Stimulated activated CD8-positive, alpha-beta memory T cell treated with anti-CD3 and anti-CD28 coated beads, Interleukin-7, amount 100 ng/mL, for 24 hours (primary cell): ENCODE measurements at regions not wholly inside any gene's neighbourhood (a gene's known extent, or its start where the extent isn't known, plus 50 kb on each side); places are given as distances from the start of the nearest gene placed in this dataset.

ENCODE experiments used
- DNase-seq: peaks from one replicate; pipeline ENCODE4 v3.0.0-alpha.2; 2020; ENCODE audit warnings: low read depth

DNA sequence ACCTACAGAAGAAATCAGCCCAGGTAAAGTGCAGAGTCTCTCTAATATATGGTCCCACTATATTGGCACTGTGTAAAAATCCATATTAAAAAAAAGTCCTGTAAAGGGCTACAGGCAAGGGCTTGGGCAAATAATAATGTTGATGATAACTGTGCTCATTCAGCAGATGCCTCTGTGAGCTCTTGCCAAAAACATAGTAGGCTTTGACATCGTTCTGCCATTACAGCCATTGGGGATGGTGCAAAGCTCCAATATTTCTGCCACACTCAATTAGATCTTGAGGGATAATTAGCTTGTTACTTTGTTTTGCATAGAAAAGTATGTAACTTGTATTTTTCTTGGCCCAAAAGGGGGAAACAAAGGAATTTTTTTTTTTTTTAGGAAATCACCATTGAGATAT lies 645.5 kb upstream of the FAM241A start:
- no peak for DNase-seq

DNA sequence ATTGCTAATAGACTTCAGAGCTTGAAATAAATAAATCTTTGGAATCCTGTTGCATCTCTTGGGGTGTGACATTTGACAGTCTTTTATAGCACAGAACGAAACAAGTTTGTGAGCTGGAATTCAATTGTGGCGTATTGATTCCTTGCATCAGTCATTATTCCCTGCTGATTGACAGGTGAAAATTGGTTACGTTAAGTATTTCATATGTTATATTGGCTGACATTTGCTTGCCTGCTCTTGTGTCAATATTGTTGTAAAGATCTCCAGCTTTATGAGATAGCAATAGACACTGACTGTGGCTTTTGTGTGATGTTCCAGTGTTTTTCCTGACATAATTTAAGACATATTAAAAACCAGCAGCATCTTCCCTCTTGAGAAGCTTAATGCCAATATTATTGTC lies 644.4 kb upstream of the FAM241A start:
- DNase-seq: no peak

DNA sequence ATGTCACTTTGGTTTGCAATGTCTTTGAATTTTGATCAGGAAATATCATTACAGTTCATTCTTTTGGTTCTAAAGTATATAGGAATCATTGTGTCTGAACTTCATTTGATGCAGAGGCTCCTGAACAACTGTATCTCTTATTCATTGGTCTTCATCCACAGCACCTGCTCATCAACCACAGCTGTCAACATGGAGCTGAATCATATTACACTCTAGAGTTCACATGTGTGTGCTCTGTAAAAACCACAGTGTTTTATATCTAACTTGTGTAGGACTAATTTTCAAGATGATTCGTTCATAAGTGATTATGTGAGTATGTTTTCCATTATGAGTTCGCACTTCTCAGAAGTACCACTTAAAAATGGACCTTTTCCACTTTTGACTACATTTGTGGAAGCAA lies 643.3 kb upstream of the FAM241A start:
- DNase-seq: no peak

DNA sequence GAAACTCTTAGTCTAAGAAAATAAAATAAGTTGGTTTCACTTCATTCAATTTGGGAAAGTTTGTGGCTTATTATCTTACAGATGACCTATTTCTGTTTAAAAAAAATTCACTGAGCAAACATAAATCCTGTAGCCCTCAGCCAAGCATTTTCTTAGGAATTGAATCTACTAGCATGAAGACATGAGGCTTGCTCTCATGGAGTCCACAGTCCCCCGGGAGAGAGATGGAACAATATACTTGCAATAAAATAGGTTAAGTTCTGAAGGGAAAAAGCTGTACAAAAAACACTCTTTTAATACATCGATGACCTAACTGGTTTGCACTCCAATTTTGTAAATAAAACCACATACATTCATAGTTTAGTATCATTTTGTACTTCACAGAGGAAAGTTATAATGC lies 642.6 kb upstream of the FAM241A start:
- DNase-seq: no peak

DNA sequence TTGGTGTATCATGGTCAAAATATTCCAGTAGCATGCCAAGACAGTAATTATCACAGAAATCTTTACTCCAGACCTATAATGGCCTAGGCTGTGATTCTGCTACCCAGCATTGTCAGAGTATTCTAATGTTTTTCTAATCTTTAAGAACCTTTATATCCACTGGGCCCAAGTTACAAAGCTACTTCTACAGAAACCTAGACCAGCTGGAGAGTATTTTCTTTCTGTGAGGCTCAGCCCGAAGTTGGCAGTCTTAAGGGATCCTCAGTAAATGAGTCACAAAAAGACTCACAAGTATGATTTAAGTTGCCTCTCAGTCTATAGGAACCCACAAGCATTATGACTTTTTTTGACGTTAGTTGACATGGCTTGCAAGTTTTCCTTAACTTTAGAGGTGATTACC lies 638.5 kb upstream of the FAM241A start:
- no peak for DNase-seq

DNA sequence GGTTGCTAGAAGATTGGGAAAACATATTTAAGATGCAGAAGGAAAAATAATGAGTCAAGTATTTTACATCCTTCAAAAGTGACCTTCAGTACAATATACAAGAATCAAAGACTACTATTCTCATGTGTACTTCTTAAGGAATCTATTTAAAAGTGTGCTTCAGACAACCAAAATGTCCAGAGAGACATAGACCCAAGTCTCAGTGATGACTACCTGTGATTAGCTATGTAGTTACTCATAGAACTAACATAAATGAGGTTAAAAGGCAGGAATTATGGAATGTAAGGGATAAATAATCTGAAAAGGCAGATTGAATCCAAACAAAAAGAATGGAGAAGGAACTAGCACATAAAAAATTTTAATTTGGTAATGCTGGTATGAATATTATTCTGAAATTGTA lies 634.7 kb upstream of the FAM241A start:
- no peak for DNase-seq

DNA sequence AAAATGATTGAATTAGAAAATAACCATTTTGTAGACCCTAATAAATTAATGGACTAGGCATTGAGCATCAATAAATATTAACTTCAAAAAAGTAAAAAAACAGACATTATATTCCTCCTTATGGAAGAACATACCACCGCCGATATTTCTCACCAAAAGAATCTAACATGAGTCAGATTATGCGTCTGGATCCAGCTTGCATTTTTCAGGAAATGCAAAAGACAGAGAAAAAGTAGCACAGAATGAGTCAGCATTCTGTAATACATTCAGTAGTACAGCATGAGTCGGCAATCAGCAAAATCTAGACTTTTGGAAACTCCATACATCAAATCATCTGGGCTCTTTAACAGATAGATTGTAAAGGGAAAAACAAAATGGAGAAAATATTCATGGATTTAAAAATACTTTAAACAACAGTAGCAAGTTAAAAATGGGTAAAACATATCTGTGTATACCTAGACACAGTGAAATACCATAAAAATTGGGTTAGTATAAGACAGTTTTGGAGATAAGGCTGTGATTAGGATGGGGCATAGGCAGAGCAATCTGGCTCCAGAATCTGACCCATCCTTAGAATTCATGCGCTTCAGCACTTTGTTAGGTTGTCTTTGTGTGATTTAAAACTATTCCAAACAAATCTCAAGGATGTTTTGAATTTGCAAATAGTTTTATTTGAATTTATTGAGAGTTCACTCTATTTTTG lies 633.0 kb upstream of the FAM241A start:
- no peak for DNase-seq

DNA sequence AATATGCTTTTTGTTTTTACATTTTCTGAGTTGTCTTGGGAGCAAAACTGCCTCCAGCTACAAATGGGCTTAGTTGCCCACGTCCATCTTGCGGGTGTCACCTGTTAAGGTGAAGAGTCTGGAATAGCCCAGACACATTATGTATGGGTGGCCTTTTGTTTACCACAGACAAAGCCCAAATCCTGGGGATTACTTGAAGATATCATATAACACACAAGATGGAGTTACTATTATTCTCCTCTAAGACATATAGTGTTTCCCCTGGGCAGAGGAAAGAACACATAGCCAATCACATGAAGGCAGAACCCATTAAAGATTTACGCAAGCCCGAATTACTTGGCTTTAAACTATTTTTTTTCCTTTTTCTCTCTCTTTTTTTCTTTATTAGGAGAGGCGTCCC lies 625.6 kb upstream of the FAM241A start:
- DNase-seq: no peak

DNA sequence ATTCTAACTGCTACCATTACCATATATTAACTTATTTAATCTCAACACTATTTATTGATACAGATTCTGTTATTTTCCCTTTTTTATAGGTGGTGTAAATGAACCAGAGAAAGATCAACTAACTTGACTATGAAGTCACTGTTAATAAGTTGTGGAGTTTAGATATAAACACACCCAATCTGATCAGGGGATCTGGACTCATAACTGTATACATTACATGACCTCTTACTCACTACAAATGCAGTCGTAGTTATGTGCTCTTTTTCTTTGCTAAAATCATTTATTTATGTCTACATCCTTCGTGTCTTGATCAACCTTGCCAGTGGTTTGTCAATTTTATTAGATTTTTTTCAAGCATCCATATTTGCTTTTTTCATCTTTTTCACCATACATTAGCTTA lies 614.8 kb upstream of the FAM241A start:
- DNase-seq: no peak

DNA sequence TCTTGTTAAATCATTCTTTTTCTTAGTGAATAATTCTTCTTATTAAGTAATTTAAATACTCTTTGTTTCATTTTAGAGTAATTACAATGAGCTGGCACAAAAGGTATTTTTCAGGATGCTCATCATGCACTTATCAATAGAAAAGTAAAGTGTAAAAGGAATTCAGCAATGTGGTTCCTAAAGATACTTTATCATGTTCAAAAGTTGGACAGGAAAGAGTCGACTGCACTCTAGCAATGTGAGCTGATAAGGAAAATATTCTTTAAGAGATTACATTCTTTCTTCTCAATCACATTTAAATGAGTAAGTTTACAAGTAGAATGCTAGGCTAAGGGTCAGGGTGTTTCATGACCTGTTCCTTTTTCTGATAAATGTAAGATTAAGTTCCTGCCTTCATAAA lies 609.5 kb upstream of the FAM241A start:
- DNase-seq: no peak

DNA sequence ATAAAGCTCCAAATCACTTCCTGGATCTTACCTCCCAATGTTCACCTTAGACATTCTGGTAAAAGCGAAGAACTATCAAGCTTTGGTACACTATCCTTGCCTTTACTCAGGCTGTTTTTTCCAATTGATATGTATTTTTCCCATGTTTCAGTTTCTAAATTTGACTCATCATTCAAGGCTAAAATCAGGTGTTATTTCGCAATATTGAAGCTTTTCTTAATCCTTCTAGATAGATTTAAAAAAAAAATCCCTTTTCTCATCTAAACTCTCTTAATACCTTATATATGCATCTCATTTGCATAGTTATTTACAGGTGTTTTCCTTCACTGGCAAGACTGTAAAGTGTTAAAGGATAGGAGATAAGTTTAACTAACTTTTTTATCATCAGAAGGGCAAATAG lies 608.1 kb upstream of the FAM241A start:
- no peak for DNase-seq

DNA sequence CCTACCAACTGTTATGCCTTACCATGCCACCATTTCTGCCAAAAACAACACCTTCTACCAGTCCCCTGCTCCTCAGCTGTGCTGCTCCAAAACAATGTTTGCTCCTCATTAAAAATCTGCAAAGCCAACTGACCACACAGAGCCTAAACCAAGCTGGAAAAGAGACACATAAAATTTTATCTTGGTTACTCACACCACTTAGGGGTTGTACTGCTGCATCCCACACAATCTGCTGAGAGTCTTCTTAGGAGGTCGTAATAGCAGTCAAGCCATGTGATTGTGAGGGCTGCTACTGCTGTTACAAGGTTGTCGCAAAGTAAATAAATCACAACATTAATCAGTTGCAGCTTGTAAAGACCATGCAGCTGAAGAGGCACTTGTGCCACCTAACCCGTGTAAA lies 607.4 kb upstream of the FAM241A start:
- DNase-seq: no peak

DNA sequence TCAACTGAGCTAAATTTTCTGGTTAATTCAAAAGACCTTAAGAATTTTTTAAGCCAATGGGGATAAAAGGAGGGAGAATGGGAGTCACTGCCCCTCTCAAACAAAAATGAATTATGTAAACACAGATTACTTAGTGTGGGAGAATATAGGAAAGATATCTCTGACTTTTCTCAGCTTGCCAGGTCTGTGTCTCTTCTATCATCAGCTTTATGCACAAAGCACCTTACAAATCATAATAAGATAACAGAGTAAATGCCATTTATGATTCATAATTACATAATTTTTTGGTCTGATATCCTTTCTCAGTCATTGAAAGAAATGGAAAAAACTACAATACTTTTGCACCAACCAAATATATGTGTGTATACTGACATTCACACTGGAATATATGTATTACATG lies 604.6 kb upstream of the FAM241A start:
- DNase-seq: no peak

DNA sequence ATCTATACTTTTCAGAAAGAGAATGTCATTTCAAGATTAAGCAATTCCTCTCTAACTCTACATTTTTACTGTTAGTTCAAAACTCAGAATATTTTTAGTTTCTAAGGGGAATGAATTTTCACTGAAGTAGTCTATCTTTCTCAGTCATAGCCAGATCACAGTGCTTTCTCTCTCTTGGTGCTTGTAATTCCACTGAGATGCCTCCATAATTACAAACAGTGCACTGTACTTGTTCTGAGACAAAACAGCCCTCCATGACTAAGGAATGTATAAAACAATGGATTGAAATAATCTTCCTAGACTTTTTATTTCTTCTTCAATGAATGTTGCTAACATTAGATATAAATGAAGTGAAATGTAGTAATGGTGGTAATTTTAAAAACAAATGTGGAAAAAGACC lies 603.2 kb upstream of the FAM241A start:
- DNase-seq: no peak

DNA sequence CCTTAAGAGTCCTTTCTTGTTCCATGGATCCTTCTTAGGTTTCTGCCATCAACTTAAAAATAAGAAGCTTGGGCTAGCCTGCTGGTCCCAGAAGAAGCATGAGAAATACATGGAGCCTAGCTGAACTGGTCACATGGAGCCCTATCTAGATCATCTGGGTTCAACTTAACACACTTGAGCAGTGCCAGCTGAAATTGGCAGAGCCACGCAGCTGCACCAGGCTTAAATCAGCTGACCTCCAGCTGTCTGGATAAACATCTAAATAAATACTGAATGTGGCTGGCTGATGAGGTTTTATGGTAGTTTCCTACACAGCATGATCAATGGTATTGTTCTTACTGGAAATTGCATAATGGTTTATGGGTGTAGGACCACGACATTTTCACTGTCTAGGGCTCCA lies 598.4 kb upstream of the FAM241A start:
- DNase-seq: no peak

DNA sequence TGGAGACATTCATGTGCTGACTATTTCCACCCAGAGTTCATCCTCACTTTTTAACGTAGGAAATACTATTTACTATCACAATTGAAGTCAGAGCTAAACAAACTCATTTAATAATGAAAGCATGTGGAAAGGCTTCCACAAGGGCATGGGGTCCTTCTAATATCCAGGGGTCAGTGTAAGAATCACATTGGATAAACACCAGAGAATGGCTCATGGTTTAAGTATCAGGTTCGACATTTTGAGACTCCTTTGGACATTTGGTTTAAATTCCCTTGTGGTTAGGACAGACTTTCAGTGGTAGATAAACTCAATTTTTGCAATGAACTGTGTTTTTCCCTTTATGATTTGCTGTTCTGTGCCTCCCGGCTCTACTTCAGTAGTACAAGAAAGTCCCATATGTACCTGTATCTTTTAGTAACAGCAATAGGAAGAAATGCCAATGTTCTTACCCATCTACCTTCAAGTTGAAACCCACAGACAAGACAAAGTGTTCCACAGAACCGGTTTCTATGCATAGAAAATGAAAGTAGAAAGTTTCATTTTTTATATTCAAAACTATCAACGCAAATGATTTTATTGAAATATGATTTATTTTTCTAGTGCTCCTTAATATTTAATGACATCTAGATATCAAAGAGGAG lies 589.0 kb upstream of the FAM241A start:
- DNase-seq: no peak

DNA sequence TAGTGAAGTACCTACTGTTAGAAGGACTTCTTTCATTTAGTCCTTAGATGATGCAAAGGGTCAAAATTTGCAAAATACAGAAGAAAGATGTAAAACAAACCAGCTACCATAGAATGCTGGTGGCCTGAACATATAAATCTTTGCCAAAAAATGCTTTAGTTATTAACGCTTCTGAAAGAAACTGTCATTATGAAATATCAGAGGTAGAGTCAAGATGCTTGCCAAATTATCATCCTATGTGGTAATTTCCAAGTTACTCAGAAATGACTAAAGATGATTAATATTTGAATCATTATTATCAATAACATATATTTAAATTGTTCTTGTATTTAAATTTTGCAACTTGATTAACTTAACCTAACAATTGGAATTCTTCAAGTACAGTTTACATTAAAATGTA lies 588.4 kb upstream of the FAM241A start:
- no peak for DNase-seq

DNA sequence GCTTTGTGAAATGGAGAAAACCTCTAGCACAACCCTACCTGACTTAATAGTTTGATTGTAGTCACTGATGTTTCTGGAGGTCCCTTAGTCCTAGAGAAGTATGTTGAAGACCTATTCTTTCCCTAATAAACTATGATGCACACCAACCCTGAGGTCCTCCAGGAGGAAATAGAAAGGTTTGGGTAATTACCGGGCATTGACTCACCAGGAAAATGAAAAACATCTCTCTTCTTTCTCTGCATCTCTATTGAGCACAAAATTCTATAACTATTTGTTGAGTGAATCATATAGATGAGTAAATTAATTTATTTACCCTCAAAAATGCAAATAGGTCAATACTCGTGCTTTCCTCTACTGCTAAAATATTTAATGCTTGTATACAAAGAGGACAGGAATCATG lies 582.4 kb upstream of the FAM241A start:
- DNase-seq: no peak

DNA sequence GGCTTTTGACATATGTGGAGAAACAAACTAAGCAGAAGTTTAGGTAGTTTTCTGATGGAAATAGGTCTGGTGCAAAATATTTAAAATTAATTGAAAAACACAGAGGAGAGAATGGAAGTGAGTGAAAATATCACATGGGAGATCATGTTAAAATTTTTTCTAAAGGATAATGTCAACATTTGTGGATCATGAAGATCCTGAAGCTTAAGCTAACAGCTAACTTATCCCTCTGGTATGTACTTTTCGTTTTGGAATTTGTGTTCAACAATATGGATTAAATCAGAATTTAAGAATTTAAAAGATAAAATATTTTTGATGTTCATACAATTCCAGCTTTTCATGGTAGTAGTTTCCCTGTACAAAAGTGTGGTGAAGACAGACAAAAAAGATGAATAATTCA lies 572.8 kb upstream of the FAM241A start:
- DNase-seq: no peak

DNA sequence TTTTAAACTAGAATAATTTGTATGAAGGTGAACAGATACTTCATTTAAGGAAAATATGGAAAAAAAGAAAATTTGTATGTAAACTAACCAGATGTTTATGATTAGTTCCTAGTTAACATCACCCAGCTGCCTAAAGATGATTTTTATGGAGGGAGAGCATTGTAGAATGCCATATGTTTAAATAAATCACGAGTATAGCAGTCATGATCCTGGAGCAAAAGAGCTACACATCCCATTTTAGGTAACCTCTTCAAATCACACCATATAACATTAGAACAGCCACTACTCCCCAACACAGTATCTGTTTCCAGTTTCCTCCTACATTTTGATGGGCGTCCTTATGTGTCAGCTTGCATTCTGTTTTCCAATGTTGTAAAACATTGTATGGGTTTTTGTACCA lies 571.9 kb upstream of the FAM241A start:
- DNase-seq: no peak

DNA sequence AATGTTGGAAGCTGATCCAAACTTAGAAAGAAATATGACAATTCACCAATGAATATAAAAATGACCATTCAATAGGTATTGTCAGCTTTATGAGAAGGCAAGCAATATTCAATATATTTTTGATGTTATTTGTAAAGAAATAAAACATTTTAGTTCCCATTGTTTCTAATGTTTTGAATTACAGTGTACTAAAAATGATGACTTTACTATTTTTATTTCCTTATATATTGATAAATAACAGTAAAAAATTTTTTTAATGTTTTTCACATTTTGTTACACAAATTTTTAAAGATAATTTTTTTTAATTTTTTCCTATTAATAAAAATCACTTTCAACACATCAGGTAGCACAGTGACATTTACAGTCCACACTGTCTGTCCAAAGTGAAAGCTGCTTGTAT lies 565.5 kb upstream of the FAM241A start:
- no peak for DNase-seq

DNA sequence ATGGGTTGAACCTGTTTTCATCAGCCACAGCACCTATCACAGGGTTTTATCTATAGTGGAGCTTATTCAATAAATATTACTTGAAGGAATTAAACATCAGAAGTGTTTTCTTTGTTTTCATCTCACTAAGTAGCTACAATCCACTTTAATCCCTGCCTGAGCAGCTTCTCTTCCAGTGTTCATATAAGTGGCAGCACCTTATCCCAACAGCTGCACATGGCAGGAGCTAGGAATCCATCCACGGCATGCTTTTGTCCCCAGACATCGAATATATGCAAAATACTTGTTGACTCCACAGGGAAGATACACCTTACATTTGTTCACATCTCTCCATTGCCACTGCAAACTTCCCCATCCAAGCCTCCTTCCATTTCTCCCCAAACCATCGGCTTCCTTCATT lies 549.8 kb upstream of the FAM241A start:
- no peak for DNase-seq

DNA sequence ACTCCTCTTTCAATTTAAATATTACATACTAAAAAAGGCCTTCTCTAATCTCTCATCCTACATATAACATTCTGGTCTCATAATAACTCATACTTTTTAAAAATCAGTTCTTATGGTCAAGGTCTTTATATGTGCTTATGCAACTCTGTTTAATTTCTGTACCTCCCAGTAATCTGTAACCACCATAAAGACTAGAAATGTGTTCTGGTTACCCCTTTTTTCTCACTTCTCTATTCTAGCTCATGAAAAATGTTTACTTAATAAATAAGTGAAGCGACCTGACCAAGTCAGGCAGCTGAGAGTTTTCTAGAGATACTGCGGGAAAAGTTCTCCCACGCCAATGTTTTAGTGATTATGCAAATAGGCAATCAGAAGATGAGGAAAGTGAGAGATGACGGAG lies 548.8 kb upstream of the FAM241A start:
- no peak for DNase-seq

DNA sequence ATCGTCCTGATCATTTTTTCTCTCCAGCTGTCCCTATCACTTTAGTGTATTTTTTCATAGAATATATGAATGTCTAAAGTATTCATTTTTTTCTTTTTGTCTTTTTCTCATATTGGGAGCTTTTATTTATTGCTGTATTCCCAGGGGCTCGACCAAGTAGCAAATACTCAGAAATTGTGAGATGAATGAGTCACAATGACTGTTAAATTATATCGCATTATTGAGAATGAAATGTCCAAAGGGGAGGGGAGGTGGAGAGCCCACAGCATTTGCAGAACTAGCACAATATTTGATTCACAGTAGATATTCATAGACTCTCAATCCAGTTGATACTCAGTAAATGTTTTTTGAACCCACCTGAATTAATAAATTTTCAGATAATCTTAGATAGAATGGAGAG lies 543.6 kb upstream of the FAM241A start:
- no peak for DNase-seq
